NCI-H128 (cell line): ENCODE measurements at regions not wholly inside any gene's neighbourhood (a gene's known extent, or its start where the extent isn't known, plus 50 kb on each side); places are given as distances from the start of the nearest gene placed in this dataset.
A peak's percentile ranks its signal among the peaks of the same experiment; 100 is the strongest.

ENCODE experiments used
- DNase-seq: peaks from one replicate; lab custom pipeline; 2025; ENCODE audit not compliant: unreplicated experiment; lab: John Stamatoyannopoulos, UW

DNA sequence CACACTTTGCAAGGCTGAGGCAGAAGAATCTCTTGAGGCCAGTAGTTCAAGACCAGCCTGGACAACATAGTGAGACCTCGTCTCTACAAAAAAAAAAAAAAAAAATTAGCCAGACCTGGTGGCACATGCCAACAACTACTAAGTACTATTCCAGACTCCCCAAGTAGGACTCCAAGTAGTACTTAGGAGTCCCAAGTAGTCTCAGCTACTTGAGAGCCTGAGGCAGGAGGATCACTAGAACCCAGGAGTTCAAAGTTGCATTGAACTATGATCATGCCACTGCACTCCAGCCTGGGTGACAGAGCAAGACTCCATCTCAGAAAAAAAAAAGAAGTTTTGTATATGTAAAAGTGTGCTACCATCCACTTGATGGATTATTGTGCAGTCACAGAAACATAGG is 486.6 kb downstream of the SOX2 start:
- no peak for DNase-seq

DNA sequence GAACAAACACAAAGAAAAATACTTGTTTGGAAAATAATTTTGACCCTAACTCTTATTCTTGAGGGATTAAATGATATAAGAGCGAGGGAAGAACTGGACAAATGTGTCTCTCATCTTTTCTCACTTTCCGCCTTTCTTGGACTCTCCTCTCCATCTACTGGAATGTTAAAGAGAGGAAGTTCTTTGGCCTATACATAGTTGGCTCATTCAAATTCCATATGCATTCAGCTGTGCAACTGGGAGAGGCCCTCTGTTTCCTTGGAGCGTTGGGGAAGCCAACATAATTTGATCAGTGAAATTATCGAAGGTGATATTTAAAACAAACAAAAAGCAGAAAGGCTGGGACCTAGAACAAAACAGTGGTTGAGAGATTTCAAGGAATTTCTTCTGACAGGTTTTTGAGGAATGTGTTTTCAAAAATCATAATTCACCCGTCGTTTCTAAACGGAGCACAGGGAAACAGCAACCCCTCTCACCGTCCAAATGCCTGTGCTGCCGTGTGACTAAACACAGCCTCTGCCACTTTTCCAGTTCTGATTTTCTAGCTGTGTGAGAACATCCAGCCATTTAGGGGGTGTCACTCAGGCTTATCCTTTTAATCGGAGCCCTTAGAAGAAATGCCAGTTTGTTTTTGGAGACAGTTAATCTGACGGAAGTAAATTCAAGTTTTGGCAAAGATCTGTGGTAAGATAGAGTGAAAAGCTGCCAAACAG is 489.9 kb downstream of the SOX2 start:
- no peak for DNase-seq

DNA sequence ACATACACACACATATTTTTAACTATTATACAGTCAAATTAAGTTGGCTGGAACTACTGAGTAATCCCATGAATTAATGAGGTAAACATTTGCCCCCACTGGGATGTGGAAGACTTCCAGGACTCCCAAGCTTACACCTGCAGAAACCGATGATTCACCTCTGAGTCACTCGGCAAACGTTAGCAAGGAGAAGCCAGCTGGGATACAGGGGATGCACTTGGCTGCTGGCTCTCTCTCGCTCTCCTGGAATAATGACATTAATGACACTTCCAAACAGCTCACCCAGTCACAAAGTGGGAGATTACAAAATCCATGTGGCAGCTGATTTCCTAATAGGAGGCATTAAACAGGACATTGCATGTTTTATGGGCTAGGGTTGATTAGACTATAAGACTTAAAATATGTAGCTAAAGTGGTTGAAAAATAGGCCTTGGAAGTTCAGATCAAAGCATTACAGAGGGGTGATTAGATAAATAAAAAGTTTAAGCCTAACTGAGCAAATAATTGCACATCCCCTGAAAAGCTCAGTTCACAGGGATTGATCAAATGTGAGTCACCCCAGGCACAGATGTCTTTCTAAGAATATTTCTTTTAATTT is 500.9 kb downstream of the SOX2 start:
- peak; percentile 43 for DNase-seq

DNA sequence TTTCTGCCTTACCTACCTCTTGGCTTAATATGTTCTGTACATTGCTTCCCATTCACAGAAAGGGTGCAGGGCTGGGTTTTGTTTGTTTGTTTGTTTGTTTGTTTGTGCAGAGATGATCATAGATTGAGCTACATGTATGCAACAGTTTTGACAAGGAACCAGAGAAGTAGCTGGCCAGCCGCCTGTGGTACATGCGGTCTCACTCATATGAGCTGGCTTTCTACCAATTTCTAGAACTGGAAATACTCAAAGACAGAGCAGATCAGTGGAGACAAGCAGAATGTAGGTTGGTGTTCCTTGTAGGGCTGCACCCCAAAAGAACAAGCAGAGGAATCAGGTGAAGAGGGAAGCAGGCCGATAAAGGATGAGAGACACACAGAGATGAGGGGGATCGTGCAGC is 502.7 kb downstream of the SOX2 start:
- DNase-seq = no peak

DNA sequence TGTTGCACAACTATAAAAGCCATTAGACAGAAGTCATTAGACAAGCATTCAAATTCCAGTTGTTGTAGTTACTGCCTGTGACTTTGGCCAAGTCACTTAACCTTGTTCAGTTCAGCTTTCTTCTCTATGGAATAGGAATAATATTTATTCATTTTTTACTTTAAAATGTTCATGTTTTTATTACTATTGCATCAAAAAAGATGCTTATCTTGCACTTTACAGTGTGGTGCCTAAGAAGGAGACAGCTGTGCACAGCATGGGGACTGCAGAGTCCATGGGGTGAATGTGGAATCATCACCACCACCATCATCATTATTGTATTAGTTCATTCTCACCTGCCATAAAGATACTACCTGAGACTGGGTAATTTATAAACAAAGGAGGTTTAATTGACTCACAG is 504.2 kb downstream of the SOX2 start:
- no peak for DNase-seq

DNA sequence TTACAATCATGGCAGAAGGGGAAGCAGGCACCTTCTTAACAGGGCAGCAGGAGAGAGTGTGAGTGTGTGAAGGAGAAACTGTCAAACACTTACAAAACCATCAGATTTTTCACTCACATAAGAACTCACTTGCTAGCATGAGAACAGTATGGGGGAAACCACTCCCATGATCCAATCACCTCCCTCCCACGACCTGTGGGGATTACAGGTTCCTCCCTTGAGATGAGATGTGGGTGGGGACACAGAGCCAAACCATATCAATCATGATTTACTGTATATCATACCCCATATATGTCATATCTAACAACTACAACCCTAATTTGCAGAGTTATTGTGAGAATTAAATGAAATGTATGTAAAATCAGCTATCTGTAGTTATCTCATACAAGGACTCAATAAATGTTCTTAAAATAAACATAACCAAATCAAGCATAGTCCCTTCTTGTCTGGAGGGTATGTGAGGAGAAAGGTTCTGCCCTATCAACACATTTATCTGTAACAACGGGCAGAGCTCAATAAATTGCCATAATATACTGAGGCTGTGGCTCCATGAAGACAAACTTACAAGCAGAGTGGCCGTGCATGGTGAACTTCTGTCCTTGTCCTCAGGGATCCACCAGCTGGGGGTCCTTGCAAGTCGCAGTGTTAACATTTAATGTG is 504.7 kb downstream of the SOX2 start:
- no peak for DNase-seq

DNA sequence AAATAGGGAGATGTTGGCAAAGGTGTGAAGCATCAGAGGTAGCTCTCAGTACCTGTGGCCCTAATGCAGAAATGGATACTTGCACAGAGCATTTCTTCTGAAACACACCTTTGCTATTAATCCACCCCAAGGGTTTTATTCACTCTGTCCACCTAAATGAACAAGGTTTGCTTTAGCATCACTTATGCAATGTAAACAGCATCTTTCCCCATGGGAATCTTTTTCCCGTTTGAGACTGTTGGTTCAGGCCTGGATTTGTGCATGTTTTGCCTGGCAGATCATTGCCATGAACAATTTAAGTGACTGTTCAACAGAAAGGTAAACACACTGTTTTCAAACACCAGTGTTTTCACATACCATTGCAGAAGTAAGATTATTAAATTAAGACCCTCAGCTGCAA is 508.3 kb downstream of the SOX2 start:
- no peak for DNase-seq

DNA sequence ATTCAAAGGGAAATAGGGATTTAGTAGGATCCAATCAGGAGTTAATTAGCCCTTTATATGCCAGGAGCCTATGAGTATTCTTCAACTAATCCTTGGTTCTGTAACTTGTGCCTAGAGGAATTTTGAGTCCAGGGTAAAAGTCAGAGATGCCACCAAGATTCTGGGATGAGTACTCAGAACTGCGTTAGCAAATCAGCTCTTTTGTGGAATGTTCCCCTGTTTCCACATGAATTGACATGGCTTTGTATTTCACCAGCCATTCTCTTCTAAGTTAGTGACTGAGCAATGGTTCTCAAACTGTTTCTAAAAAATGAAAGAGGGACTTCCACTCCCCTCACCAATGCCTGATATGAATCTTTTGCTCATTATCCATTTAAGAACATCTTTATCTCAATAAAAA is 508.7 kb downstream of the SOX2 start:
- no peak for DNase-seq

DNA sequence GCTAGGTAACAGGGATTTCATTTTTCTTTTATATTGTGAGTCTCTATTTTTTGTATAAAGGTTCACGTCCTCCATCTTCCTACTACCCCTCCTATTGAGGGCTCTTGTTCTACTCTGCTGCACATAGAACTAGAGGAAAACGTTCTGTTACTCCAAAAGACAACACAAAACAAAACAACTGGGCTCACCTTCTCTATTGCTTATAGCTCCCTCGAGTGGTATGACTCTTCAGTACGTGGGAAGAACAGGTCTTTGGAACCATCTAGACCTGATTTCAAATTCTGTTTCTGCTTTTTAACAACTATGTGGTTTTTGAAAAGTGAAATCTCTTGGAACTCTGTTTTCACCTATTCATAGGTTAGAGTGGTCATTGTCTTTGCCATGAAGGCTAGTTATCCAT is 515.3 kb downstream of the SOX2 start:
- no peak for DNase-seq

DNA sequence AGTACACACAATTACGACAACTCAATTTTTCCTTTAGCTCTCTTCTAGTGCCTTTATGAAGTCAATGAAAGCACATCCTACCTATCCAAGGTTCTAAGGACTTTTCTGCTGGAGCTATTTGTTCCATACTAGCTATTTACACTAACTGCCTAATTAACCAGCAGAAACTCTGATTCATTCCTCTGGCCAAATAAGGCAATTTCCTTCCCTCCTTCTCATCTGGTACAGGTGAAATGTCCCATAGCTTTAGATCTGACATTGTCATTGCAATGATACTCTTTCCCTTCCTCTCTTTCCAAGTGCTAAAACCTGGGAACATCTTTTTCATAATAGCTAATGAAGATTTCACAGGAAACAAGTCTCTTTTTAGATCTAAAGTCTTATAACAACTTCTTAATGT is 521.7 kb downstream of the SOX2 start:
- DNase-seq = no peak

DNA sequence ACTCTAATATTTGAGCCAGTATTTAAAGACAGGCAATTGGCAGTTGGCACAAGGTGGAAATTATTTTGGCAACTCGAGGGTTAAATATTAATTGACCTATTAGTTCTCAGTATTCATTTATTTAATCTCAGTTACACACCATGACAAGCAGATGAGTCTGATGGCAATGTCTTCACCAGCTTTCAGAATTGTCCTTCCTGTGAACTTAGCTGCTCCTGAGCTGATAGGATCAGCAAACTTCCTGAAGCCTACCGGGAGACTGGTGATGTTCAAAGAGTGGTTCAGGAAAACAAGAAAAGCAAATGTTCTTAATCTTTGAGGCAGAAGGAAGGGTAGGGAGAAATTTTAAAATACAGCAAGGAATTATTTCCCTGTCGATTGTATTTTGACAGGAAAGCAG is 522.2 kb downstream of the SOX2 start:
- no peak for DNase-seq

DNA sequence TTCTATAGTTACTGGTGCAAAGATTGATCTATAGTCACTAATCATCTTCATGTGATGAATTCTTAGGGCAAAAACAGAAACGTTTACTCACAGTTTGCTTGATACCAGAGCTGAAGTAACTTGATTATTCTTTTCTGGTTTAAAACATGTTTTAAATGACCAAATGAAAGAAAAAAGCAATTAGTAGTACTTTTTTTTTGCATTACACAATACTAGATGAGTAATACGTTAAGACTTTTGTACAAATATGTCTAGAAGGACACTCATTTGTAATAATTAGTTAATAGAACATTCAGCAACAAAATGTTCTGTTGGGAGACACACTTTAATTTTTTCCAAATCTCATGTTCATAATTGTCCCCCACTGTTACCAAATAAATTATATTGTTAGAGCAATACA is 523.2 kb downstream of the SOX2 start:
- no peak for DNase-seq

DNA sequence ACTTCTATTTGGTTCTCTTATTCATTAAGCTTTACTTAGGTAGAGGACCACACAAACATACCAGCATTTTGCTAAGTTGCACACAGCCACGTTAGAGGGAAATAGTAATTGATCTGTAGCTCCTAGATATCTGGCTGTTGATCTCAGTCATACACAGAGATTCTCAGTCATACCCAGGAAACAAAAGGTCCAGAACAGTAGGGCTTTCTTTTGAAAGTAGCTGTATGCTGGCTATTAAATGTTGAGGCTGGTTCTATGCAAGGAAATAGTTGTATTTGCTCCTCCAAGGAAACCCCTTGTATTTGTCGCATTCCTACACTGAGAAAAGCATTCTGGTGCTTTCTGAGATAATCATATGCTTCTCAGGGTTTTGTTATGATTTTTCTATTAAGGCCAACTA is 523.8 kb downstream of the SOX2 start:
- DNase-seq = no peak

DNA sequence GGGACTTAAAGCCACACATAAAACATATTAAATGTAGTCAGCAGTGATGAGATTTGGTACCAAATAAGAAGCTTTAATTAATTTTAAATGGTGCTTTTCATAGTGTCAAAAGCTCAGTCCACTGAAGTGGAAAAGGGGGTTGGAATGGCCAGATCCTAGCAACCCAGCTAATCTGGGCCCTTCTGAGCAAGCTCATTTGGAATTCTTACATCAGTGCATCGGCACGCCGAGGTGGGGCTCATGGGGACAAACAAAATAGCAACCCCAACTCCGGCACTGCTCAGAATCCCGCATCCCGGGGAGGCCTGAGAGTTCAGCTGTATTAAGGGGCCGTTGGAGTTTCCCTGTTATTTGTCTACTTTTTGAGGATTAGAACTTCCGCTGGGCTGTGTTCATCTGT is 526.4 kb downstream of the SOX2 start:
- no peak for DNase-seq

DNA sequence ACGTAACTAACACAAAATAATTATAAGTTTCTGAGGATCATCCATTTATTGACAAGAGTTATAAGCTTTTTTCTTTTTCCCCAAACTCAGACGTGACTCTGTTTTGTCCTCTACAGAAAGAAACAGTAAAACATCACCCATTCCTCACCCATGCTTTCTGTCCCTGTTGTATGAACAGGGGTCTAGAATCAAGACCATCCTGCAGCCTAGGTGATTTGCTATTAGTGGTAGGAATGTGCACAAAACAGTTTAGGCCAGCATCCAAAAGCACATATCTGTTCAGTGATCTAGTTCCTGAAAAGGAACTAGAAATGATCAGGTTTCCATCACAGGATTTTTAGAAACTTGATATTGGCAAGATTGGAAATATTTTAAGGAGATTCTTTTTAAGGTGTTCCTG is 527.6 kb downstream of the SOX2 start:
- DNase-seq = no peak

DNA sequence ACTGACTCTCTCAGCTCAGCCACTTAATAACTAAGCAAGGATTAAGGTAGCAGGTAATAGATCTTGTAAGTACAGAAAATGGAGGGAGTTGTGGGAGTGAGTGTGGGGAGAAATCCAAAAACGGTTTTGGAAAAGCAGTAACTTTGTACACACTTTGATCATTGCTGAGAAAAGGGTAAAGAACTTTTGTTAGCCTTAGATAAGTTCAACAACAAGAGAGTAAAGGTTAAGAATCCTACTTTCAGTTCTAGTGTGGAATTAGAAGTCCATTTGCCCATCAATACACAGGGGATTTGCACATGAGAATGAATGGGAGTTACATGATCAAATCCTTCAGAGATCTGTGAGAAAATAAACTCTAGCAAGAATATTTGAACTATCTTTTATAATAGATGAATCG is 528.7 kb downstream of the SOX2 start:
- DNase-seq = no peak

DNA sequence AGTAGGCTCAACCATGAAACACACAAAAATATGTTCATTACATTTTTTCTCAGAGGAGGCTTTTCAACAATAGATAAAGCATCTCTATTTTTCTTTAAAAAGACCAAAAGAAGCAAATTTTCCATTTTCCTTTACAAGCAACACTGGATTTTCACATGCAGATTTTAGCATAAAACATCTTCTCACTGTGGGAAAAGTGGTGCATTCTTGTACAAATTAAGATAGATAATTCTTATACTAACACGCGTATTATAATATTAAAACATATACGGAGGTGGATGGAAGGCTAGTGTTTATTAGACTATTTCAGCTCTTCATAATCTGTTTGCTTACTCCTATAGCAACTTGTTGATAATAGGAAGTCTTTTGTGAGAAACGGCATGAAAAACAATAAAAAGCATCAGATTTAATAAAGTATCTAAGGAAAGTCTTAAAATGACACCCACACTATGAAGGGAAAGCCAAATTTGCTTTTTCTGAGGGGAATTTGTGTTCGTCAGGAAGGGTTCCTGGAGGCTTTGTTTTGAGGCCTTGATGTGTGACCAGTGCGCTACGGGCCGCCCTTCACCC is 529.6 kb downstream of the SOX2 start:
- DNase-seq = no peak

DNA sequence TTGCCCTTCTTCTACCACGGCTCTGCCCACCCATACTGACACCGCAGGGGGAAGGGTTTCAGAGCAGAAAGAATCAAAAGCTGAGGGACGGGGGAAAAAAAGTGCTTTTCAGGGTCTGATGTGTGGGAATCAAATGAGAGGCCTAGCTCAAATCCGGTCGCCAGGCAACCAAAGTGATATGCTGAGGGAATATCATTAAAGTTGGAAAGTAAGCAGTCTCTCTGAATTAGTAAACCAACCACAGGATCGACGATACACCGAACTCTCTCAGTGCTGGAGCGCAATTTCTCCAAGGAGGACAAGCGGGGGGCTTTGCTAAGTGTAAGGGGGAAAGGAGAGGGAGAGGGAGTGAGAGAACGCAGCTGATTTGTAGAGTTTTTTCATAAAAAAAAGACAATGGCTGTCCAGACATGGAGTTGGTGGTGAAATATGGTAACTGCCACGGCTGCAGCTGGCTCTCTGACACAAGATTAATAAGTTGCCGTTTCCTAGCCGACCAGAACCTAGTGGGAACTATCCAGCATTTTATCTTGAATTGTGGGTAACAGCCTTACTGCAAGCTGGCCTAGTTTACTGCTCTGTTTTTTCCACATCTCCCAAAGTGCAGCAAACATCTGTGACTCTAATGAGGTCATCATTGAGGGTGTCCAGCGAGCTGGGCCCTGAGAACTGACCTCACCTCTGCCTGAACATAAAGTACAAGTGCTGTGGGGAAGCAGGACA is 530.2 kb downstream of the SOX2 start:
- DNase-seq = no peak

DNA sequence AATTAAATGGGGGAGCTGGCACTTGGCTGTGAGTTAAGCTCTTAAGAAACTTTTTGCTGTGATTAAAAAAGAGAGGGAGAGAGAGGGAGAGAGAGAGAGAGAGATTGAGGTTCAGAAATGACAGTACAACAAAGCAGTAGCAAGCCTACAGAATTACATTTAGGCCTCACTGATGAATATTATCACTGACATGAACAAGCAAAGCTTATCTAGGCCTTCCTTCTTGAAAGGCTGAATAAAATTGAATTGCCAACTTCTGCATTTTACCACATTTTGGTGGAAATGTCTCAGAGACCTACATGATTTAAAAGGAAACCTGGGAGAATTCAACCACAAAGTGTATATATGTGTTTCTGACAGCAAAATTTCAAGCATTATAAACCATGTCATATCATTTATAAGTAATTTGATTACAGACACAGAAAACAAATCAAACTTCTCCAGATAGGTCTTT is 530.8 kb downstream of the SOX2 start:
- DNase-seq = no peak

DNA sequence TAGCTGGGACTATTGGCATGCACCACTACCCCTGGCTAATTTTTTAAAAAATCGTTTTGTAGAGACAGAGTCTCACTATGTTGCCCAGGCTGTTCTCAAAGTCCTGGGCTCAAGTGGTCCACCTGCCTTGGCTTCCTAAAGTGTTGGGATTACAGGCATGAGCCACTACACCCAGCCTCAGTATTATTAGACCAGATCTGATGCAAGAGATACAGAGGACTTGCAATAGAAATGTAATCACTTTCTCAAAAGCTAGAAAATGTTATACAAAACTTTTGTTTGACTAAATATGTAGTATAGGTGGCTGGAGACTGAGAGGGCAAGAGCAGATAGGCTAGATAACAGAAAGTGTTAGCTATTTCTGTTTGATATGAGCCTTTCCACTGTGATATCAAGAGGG is 531.9 kb downstream of the SOX2 start:
- no peak for DNase-seq

DNA sequence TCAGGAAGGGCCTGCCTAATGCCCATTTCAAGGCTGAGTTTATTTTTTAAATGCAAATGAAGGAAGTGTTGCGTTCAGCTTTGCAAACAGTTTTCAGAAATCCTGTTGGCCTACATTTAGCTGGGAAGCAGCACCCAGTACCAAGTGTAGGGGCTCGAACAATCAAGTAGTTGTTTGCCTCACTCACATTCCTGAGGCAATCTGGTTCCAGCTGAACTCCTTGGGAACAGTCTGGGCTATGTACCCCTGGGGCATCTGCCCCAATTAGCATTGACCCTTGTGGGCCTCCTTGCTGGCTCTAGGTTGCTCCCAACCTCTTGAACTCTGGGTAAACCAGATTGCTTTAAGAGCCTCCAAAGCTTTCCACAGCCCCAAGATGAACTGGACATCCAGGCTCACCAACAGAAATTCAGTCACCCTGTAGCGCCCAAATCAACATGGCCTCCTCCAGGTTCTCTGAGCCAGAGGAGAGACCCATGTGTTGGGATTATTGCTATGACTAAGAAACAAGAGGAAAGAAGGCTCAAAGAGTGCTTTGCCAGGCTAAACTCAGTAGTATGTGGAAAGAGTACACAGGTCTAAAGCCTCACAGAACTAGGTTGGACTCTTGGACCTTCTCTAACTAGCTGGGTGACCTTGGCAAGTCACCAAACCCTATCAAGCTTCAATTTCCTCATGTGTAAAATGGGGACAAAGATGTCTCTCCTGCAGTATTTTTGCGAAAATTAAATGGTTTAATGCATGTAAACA is 532.7 kb downstream of the SOX2 start:
- no peak for DNase-seq
